Left lobe of liver (tissue), 2 donors: ENCODE measurements at regions not wholly inside any gene's neighbourhood (a gene's known extent, or its start where the extent isn't known, plus 50 kb on each side); places are given as distances from the start of the nearest gene placed in this dataset.

Experiments used
- ATAC-seq: fragments of 200-7000 bp; cut with Tn5 transposase; one replicate; pipeline ENCODE4 v1.9.1; 2020; ENCODE audit warnings: mild to moderate bottlenecking, moderate library complexity
- DNase-seq: peaks from one replicate; pipeline ENCODE4 v3.0.0-alpha.2; 2020; ENCODE audit warnings: low spot score
- donor health status: DM: no; HTN: no; CAD: no; lungs with moderate emphysema.
- donor health status: DM: no; HTN: yes; CAD: no.

- DNase-seq = no peak
- no peak for ATAC-seq
These were observed 52.5 kb upstream of the C9orf72 start for GRCh38 chr9:27625751-27626150.

DNA sequence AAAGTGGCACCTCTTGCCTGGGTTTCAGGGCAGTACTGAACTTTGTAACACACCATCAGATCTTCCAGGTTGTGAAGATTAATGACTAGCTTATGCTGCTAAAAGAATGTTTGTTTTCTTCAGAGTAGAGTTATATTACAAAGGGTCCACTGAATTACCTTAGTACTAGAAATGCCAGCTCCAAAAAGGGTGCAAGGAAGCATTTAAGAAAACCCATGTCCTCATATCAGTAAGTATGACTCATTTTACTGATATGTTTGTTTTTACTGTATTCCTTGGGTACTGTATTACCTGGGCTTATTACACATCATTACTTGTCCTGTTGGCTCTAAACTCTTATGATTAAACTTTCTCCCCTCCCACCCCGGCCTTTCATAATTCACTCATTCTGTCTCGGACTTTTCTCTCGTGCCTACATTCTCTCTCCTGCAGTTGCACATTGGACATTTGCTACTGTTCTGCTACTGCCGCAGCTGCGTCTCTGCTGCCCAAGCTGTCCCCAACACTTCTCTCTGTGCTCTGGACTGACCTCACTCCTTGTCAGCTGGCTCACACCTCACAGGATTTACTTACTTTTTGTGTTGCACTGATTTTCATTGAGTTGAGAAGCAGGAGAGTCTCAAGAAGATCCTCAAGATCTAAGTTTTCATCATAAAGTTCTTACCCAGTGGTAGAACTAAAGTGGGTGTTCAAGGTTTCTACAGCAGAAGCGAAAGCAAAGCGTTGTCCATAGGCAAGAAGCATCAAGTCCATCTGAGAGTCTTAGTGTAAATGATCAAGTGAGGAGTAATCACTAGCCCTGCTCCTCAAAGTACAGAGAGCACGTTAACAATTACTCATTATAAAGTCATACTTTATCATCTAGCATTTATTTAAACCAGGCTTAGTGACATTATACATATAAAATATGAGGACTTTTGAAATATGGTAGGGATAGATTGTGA is 53.2 kb upstream of the C9orf72 start:
- DNase-seq (no peak), ATAC-seq (peak; percentile 31)

DNA sequence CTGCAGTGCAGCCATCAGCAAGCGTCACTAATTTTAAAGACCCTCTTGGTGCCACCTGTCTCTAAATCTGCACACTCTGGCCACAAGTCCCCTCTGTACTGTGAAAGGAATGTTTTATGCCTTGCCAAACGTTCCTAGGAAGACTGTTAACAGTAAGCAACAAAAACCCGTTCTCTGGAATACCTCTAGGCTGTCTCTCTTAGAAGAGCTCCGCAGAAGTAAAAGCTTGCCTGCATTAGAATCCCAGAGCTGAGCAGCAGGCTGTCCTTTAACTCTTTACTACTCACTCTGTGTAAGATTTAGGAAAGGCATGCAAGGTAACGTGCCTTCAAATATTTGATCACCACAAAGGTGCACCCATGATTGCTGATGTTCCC is 53.9 kb upstream of the C9orf72 start:
- DNase-seq (no peak), ATAC-seq (no peak)

DNA sequence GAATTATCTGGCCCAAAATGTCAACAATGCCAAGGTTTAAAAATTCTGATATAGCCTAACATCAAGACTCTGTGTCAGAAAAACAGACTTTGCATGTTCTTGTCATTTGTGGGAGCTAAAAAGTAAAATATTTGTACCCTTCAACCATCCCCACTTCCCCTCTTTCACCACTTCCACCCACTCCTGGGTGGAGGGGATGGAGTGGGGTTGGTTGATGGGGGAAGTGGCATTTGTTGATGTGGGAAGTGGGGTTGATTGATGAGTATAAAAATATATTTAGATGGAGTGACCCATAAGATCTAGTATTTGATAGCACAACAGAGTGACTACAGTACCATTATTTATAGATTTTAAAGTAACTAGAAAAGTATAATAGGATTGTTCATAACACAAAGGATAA is 55.0 kb upstream of the C9orf72 start:
- DNase-seq (no peak), ATAC-seq (no peak)

- ATAC-seq = peak; percentile 62
- DNase-seq = no peak
These were observed 56.1 kb upstream of the C9orf72 start for GRCh38 chr9:27629425-27629824.

GRCh38 chr9:27632254-27632653 is 59.0 kb upstream of the C9orf72 start:
- no peak for DNase-seq
- no peak for ATAC-seq

GRCh38 chr9:27633764-27634163 is 60.5 kb upstream of the C9orf72 start:
- DNase-seq (no peak), ATAC-seq (no peak)

DNA sequence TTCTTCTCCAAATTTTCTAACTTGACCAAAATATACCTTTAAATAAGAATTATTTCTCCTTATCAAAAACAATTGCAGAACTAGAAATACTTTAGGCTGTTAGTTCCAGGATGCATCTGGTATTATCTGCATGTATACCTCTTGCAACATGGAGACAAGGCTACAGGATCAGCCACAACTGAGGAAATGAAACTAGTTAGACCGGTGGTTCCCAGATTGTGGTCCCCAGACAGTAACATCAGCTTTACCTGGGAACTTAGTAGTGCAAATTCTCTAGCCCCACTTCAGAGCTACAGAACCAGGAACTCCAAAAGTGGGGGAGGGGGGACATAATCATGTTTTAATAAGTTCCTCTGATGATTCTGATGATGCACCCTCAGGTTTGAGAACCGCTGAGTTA is 61.6 kb upstream of the C9orf72 start:
- DNase-seq (no peak), ATAC-seq (no peak)

GRCh38 chr9:27638716-27639115 is 65.4 kb upstream of the C9orf72 start:
- ATAC-seq (no peak), DNase-seq (no peak)

GRCh38 chr9:27645161-27645840 is 72.0 kb upstream of the C9orf72 start:
- peak; percentile 97 for ATAC-seq
- peak; percentile 55 for DNase-seq

DNA sequence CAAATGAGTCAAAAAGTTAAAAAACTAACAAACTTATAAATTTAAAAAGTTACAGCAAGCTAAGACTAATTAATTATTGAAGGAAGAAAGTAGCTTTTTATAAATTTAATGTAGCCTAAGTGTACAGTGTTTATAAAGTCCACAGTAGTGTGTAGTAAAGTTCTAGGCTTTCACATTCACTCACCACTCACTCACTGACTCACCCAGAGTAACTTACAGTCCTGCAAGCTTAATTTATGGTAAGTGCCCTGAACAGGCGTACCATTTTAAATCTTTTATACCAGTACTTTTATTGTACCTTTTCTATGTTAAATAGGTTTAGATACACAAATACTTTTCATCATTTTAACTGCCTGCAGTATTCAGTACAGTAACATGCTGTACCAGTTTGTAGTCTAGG is 80.0 kb upstream of the C9orf72 start:
- ATAC-seq (no peak), DNase-seq (no peak)

- DNase-seq (no peak), ATAC-seq (no peak)
These were observed 80.7 kb upstream of the C9orf72 start for GRCh38 chr9:27653957-27654356.

DNA sequence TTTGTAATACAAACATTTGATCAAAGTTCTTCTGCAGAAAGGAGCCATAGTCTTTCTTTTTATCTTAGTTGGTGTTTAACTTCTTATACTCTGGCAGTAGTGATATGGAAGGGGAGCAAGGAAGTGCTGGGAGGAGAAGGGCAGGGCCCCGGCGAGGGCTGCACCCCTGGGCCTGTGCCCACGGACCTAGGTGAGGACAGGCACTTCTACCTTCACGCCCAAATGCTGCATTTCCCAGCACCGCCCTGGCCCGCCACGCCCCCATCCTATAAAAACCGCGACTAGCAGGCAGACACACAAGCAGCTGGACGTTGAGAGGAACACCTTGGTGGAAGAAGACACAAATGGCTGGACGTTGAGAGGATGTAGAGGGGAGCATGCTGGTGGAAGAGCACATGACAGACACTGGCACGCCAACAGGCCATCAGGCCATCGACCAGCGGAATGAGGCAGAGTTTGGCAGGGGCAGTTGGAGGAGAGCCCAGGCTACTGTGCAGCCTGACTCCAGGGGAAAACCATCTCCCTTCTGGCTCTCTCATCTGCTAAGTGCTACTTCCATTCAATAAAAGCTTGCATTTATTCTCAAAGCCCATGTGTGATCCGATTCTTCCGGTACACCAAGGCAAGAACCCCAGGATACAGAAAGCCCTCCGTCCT is 81.5 kb upstream of the C9orf72 start:
- ATAC-seq (peak; percentile 100), DNase-seq (peak; percentile 85)

GRCh38 chr9:27655441-27655840 is 82.2 kb upstream of the C9orf72 start:
- DNase-seq (no peak), ATAC-seq (no peak)

DNA sequence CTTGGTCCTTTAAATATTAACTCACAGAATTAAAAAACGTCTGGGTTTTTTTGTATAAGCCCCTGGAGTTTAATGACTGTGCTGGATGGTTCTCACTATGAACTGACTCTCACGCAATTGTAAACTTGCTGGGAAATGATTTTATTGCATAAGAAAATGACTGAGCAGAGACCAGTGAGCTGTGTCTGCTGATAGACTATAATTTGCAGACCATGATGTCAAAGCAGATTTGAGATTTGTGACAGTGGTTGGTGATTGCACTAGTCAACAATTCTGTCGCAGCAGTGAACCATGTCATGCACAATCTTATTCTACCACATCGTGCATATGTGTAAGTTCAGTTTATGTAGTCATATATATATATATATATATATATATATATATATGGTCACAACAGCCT is 85.7 kb upstream of the C9orf72 start:
- DNase-seq (no peak), ATAC-seq (no peak)

GRCh38 chr9:27659571-27659970 is 86.3 kb upstream of the C9orf72 start:
- DNase-seq (no peak), ATAC-seq (no peak)

DNA sequence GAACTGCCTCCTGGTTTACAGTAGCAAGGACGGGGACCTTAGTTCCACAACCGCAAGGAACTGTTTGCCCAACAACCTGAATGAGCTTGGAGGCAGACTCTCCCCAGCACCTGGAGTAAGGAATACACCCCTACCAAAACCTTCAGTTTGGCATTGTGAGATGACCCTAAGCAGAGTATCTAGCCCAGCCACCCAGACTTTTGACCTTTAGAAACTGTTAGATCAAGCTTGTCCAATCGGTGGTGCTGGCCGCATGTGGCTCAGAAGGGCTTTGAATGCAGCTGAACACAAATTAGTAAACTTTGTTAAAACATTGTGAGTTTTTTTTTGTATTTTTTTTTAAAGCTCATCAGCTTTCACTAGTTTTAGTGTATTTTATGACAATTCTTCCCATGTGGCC is 86.9 kb upstream of the C9orf72 start:
- ATAC-seq = peak; percentile 75
- no peak for DNase-seq

GRCh38 chr9:27663526-27663925 is 90.2 kb upstream of the C9orf72 start:
- ATAC-seq (no peak), DNase-seq (no peak)

GRCh38 chr9:27664121-27664779 is 91.0 kb upstream of the C9orf72 start:
- ATAC-seq (no peak), DNase-seq (no peak)

- no peak for DNase-seq
- no peak for ATAC-seq
These were observed 91.9 kb upstream of the C9orf72 start for GRCh38 chr9:27665136-27665535.

- ATAC-seq = no peak
- no peak for DNase-seq
These were observed 95.0 kb upstream of the C9orf72 start for GRCh38 chr9:27668280-27668679.
